ENCODE measurements at regions not wholly inside any gene's neighbourhood (a gene's known extent, or its start where the extent isn't known, plus 50 kb on each side); places are given as distances from the start of the nearest gene placed in this dataset.

DNA sequence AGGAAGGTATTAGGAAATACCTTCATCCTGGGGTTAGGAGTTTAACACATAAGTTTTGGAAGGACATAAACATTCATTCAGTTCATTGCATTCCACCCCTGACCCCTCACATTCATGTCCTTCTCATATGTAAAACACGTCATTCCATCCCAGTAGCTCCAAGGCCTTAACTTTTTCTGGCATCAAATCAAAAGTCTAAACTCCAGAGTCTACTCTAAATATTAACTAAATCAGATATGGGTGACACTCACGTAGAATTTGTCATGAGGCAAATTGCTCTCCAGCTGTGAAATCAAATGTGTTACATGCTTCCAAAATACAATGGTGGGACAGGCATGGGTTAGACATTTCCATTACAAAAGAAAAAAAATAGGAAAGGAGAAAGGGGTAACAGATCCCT is 298.2 kb upstream of the LRRC7 start:
- no peak for DNase-seq

DNA sequence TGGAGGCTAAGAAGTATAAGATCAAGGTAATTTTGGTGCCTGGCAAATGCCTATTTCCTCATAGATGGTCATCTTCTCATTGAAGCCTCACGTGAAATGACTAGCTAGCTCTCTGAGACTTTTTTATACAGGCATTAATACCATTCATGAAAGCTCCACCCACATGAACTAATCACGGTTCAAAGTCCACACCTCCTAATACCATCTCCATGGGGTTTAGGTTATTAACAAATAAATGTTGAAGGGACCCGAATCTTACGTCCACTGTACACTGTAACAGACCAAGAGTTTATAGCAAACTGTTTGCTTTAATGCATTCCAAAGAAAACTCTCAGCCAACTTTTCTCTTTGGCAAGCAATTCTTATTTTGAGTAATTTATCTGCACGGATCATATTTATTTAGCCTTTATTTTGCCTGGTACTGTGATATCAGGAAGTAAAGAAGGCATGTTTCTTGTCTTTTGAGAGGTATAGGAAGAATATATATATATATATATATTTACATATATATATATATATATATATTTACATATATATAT is 296.1 kb upstream of the LRRC7 start:
- no peak for DNase-seq

DNA sequence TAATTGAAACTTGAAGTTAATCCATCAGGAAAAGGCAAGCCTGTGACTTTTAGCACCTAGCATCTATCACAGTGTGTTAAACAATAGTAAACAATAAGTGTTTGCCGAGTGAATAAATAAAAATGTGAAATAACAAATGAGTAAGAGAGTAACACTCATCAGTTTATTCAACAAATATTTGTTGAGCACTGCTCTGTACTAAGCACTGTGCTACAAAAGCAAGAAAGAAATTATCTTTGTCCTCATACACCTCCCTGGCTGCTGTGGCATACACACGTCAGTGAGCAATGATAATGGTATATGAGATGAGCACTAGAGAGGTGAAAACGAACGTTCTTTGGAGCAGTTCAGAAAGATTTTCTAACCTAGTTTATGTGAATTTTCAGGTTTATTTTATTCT is 295.0 kb upstream of the LRRC7 start:
- no peak for DNase-seq

DNA sequence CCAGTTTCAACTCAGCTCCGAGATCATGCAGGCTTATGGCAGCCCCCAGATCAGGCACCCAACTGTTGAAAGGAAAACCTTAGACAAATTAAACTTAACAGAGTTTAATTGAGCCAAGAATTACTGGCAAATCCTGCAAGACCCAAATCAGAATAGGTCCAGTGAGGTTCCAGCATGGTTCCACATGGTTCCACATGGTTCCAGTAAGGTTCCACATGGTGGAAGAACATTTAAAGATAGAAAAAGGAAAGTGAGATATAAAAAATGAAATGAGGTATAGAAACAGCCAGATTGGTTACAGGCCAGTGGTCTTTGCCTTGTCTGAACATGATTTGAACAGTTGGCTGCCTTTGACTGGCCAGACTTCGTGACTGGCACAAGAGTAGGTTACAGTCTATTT is 288.8 kb upstream of the LRRC7 start:
- no peak for DNase-seq

DNA sequence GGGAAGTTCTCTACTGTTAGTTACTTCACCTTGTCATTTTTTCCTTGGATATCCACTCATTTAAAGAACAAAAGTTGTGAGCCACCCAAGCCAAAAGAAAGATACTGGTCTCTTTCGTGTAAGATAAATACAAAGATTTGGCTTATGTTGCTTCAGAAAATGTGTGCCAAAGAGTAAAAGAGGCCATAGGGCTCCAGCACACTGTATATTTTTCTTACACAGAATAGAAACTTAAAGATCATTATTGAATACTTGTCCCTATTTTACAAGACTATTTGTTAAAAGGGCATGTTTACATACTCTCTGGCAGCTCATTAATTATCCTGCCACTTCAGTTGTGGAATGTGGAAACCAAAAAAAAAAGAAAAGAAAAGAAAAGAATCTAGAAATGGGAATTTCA is 284.2 kb upstream of the LRRC7 start:
- no peak for DNase-seq

DNA sequence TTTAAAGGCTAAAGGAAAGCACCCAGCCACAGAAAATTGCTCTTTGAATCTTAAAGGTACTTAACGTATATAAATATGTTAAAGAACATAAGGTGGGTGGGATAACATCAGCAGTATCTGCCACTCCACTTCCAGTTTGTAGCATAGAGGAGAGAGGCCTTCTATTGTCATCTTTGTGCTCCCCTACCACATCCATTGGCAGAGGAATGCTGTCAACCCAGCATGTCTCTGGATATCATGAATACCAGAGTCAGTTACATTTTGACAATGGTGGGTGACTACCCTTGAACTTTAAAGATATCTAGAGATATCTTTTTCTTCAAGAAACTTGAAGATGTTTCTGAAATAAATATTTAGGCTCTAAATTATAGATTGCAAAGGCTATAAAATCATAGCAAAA is 283.2 kb upstream of the LRRC7 start:
- DNase-seq, result no peak

DNA sequence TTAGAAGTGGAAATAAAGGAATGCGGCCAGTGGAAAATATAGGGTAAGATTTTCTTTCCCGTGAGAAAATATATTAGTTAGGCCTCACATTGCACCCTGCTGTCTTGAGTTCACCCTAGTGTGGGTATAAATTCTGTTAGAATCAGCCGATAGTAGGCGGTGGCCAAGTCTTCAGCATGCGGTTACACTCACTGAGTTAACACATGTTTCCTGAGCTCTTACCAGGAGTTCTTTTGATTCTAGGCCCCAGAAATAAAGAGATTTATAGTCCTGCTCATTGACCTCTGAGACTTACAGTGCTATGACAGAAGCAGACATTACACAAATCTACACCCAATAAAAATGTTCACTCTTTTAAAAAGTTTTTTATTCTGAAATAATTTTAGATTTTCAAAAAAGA is 279.3 kb upstream of the LRRC7 start:
- DNase-seq, result no peak

DNA sequence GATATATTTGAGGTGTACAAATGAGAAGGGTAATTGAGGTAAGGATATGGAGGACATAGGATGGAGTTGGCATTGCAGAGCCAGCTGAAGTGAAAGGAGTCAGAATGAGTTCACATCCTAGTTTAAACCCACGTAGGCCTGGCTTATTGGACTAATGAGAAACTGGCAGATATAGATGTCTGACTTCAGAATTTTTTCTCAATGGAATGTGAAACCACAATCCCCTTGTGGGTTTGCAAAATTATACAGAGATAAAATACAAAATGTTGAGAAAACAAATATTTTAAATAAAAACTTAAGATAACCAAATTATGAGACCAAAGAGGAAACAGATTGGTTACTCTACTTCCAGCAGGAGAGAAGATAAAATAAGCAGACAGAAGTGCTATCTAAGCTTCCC is 277.4 kb upstream of the LRRC7 start:
- DNase-seq, result no peak

DNA sequence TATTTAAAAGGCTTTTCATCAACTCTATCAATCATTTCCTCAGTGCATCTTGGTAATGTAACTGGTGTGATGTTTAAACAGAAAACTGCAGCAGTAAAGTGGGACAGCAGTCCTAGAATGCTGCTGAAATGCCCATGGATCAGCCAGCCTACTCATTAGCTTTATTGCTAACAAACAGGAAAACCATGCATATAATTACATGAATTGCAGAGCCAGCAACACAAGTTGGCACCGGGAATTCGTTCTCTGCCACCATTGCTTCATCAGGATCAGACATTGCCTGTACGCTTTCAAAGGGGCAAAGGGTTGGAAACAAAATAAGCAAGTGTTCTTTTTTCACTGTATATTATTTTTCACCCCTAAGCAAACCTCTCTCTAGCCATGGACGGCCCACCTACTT is 276.2 kb upstream of the LRRC7 start:
- no peak for DNase-seq

DNA sequence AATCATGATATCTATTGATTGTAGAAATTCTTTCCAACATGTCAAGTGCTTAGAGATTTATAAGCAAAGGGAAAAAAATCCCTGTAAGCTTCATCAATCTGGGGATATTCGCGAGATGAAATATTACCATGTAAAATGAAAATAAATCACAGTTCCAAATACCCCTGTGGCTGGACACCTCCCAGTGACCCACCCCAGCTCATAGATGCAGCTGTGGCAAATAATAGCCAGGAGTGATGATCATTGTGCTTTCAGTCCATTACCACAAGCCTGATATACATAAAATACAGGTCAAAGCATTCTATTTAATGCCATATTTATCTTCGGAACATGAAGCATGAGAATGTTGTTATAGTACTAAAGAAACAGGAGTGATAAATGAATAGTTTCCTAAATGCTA is 274.9 kb upstream of the LRRC7 start:
- DNase-seq, result no peak

DNA sequence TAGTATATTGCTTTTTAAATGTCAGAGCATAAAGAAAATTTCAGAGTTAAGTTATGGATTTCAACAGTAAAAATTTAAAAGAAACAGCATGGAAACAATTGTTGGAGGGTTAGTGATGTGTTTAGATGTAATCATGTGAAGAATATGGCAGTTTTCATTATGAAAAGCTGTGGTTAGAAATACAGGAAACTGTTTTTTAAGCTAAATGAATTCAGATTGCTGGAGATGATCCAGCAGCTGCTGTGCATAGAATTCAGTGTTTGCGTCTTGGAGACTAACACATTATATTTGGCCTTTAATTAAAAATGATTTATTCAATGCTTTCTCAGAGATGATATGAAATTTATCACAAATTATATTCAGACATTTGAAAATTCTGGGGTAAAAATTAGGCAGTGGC is 273.6 kb upstream of the LRRC7 start:
- no peak for DNase-seq

DNA sequence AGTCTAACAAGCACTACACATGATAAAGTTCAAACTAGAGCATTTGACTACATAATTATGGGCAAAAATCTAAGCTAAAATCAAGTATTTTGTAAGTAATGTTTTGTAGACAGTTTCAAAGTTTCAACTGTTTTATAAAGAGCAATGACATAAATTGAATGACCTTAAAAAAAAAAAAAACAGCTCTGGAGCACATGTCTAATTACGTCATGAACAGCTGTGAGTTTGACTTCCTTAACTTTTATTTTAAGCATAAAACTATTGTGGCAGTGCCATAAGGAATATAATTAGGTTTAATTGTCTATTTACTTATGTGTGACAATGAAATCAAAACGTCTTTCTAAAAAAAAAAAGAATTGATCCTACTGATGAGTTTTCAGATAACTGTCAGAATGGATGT is 272.5 kb upstream of the LRRC7 start:
- DNase-seq, result no peak

DNA sequence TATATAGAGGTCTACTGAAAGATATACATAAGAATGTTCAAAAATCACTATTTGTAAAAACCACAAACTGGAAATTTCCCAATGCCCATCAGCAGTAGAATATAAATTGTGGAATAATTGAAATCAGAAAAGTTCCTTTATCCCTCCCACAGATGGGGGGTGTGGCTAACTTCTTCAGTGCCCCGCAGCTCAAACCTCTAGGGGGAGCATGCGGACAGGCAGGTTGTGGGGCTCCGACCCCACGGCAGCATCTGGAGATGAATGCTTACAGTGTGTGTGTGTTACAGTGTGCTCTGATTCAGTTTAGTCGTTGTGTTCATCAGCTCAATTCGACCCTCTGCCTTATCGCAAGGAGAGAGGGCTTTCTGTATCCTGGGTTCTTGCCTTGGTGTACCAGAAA is 262.1 kb upstream of the LRRC7 start:
- DNase-seq, result no peak

DNA sequence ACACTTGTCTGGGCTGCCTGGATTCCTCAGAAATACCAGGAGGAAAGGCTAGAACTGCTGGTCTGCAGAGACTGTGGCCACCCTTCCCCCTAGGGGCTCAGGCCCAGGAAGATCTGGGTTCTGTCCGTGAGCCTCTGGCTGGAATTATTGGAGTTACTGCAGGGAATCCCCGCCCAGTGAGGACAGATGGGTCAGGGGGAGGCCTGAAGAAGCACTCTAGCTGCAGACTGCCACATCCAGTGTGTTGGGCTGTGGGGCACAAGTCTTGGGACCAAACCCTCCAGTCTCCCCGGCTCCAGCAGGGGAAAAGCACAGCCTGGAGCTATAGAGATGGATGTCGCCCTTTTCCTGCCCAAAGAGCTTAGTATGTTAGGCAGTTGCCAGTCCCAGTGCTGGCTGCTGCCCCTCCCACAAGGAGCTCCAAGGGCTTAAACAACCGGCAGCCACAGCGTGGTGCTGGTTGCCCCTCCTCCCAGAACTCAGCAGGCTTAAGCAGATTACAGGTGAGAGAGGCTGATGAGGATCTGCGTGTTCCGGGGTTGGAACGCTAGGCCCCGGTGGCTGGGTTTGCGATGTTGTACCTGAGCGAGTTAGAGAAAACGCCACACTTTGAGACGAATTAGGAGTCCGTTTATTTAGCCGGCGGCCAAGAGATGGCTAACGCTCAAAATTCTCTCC is 255.5 kb upstream of the LRRC7 start:
- DNase-seq, result no peak

DNA sequence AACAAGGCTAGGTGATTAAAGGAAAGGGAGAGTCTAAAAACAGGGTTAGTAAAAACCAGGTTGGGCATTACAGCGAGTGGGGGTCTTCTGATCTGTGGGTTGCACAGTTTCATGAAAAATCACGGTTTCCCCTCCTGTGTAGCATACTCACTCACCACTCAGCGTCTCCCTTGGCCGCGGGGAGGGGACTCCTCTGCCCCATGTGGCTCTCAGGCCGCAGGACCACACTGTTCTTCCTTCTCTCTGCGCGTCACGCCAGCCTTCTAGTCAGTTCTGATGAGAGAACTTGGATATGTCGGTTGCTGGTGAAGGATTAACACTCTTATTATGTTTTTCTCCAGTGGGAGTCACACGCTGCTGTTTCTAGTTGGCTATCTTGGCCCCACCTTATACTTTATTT is 254.6 kb upstream of the LRRC7 start:
- DNase-seq, result no peak

DNA sequence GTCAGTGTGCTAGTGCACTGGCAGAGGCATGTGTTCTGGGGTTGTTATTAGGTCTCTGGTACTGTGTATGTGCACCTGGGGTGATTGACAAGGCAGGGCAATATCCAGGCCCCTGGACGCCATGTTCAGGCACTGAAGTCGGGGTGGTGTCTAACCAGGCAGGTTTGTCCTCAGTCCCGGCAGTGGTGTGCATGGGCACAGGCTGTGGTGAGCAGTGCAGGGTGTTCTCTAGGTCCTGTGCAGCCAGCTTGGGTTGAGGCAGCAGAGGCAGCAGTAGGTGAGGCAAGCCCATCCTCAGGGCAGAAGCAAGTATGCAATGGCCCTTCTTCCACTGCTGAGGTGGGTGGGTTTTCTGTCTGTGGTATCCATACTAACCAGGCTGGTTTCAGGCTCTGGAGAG is 252.3 kb upstream of the LRRC7 start:
- no peak for DNase-seq

DNA sequence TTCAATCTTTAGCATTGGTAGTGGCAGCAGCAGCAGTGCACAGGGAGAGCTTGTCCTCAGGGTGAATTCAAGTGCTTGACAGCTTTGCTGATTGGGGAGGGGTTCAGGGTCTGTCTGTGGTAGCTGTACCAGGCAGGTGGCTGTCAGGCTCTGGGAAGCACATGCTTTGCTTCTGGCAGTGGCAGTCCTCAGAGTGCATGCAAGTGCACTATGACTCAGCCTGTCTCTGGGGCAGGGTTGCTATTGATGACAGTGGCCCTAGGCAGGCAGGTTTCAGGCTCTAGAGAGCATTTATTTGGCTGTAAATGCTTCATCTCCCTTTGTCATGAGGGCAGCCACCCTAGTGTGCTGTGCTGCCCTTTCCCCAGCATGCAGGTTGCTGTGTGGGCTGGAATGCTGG is 251.9 kb upstream of the LRRC7 start:
- DNase-seq, result no peak

DNA sequence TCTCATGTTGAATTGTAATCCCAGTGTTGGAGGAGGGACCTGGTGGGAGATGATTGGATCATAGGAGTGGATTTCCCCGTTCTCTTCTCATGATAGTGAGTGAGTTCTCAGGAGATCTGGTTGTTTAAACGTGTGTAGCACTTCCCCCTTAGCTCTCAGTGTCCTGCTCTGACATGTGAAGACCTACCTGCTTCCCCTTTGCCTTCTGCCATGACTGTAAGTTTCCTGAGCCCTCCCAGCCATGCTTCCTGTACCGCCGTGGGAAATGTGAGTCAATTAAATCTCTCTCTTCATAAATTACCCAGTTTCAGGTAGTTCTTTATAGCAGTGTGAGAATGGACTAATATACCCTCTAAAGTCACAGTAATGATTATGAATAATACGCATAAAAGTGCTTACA is 248.4 kb upstream of the LRRC7 start:
- DNase-seq, result no peak

DNA sequence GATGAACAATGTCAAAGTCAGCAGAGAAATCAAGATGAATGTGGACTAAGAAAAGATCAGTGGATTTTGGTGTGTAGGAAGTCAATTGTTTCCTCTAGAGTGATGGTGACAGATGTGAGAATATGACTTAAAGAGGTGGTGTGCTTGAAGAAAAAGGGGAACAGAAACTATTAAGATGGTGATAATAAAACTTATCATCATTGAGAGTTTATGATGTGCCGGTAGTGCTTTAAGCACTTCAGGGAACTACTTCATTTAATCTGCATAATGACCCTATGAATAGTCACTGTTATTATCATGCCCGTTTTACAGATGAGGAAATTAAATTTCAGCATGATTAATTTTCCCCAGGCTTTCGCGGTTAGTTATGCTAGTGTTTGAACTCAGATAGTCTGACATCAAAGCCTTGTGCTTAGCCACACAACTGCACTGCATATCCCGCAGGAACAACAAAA is 246.9 kb upstream of the LRRC7 start:
- DNase-seq, result no peak

DNA sequence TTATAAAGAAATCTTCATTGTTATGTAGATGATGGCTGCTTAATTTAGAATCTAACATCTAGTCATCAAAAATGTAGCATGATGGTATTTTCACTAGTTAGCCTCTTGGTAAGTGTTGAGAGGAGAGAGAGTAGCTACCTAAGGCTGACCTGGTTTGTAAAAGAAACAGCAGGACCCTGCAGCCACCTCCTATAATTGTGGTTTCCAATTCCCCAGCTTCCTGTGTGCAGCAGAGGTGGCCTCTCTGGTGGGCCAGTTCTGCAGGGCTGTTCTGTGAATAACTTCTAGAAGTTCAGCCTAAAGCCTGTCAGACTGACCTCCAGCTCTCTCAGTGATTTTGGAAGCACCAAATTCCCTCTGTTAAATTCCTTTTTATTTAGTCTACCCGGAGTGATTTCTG is 246.4 kb upstream of the LRRC7 start:
- no peak for DNase-seq

DNA sequence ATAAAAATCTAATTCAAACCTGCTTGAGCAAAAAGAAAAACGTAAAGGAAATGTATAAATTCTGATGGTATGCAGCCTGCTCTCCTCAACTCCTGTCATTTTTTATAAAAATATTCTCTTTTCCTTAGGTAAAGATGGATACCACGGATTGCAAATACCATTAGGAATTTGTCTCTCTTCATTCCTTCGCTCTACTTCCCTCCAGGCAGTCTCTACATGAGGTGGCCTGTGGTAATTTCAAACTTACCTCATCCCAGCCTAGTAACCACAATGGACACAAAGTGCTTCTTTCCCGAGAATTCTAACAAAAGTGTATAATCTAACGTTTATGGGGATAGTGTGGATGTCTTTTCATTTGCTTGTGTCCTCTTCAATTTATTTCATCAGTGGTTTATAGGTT is 239.5 kb upstream of the LRRC7 start:
- DNase-seq, result no peak

DNA sequence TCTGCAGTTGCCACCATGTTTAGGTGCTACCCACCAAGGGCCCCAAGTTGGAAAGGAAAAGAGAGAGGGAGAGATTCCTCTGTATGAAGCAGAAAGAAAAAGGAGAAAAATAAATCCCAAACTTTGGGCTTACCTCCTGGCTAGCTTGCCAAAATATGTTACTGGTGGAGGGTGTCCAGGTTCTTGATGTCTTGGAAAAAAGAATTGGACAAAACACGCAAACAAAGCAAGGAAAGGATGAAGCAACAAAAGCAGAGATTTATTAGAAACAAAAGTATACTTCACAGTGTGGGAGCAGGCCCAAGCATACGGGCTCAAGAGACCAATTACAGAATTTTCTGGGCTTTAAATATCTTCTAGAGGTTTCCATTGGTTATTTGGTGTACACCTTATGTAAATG is 204.5 kb upstream of the LRRC7 start:
- no peak for DNase-seq

DNA sequence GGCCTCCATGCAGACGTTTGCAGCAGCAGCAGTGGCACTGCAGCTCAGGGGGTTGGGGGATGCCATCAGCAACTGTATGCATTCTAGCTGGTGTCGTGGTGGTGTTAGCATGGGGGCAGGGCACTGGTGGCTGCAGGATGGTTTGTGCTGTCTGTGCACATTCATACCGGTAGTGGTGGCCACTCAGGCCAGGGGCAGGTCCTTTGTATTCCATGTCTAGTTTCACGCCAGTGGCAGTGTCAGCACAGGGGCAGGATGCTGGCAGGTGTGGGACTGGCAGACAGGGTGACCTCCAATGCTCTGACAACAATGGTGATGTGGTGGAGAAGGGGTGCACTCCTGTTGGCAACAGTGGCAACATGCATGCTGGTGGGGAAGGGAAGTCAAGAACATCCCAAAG is 194.2 kb upstream of the LRRC7 start:
- DNase-seq, result no peak

DNA sequence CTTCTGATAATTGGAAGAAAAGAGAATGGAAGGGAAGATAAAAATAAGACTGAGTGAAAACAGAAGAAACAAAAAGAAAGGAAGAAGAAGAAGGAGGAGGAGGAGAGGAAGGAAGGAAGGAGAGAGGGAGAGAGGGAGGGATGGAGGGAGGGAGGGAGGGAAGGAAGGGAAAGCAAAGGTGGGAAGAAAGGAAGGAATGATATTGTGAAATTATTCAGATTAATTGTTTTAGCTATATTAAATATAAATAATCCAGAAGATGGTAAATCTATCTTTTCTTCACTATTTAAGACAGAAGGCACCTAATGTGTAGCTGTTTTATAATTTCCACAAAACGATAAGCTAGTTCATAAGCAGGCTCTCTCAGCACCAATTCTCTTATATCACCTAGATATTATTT is 191.3 kb upstream of the LRRC7 start:
- no peak for DNase-seq

DNA sequence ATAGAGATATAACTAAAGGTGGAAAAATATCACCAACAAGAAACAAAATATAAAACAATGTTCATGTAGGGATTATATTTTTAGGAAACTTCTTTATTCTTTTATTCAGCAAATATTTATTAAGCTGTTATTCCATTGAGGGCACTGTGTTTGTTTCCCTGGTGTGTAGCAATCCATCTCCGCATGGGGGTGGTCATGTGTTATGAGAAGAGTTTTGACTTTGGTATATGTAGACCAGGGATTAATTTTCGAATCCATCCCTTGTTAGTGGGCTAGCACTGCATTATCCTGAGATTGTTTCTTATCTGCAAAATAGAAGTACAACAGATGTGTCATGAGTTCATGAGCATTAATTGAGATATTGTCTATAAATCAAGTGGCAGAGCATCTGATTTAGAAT is 190.2 kb upstream of the LRRC7 start:
- no peak for DNase-seq

DNA sequence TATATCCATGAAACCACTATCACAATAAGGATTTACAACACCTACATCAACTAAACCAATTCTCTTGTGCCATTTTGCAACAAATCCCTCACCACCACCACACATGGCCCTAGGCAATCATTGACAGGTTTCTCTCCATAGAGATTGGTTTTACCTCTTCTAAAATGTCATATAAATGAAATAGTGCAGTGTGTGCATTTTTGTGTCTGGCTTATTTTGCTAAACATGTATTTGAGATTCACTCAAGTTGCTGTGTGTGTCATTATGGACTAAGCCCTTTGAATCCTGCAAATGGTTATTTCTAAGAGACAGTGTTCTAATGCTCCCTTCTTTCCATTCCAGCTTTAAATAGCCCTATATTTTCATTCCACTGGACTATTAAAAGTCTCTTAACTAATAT is 179.7 kb upstream of the LRRC7 start:
- no peak for DNase-seq
